ENCODE measurements at regions not wholly inside any gene's neighbourhood (a gene's known extent, or its start where the extent isn't known, plus 50 kb on each side); places are given as distances from the start of the nearest gene placed in this dataset.

DNA sequence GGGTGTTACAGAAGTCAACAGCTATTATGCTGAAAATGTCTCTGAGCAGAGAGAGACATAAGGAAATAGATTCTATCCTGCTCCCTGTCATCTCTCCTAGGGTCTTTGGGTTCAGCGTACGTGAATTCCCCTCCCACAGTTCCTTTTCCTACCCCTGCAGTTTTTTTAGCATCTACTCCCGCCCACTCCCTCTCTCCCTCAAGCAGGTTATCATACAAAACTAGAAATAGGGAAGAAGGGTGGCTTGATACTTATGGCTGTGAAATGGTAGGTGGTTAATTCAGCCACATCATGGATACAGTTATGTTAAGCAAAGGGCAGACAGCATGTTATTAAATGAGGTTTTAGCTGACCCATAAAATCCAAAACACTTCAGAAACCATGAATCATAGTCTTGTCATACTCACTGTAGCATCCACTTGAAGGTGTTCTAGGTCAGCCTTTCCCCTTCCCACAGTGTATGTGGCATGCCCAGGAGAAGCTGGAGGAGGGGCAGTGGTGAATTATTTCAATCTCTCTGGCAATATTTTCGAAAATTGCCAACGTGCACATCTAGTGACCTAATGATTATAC lies 236.8 kb upstream of the SERP2 start:
- TF ChIP-seq, protein P1, sequence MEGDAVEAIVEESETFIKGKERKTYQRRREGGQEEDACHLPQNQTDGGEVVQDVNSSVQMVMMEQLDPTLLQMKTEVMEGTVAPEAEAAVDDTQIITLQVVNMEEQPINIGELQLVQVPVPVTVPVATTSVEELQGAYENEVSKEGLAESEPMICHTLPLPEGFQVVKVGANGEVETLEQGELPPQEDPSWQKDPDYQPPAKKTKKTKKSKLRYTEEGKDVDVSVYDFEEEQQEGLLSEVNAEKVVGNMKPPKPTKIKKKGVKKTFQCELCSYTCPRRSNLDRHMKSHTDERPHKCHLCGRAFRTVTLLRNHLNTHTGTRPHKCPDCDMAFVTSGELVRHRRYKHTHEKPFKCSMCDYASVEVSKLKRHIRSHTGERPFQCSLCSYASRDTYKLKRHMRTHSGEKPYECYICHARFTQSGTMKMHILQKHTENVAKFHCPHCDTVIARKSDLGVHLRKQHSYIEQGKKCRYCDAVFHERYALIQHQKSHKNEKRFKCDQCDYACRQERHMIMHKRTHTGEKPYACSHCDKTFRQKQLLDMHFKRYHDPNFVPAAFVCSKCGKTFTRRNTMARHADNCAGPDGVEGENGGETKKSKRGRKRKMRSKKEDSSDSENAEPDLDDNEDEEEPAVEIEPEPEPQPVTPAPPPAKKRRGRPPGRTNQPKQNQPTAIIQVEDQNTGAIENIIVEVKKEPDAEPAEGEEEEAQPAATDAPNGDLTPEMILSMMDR (IDR thresholded peaks at IDR 0.05) = no peak

DNA sequence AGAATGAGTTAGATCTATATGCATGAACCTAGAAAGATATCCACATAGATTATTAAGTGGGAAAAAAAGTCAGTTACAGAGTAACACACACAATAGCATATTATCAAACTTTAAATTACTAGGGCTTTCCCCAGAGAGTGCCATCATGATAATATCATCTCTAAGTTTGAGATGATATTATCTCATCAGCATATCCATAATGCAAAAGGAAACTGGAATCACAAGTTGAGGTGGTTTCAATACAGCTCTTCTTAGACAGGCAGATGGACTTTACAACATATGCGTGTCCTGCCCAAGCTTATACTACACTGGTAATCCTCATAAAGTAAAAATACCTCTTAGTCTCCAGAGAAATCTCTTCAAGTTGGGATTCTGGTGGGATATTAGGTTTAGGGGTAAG lies 236.2 kb upstream of the SERP2 start:
- no peak for DNase-seq
- H3K27ac ChIP-seq = no peak overlapping the region
- no peaks in the 10 kb centered on the region for H3K36me3 ChIP-seq
- TF ChIP-seq, protein P1 (IDR thresholded peaks at IDR 0.05) = no peak
- no peaks in the 10 kb centered on the region for H3K27me3 ChIP-seq
- peaks cover 0 to 18% (median 11%) of the 10 kb centered on the region in 4 donors for H3K4me1 ChIP-seq
- H3K9me3 ChIP-seq = no peaks in the 10 kb centered on the region
- intact Hi-C loops (cut with DNase I; ENCODE audit: low total_unique reads) = no loop called here
- no peak overlapping the region for H3K4me3 ChIP-seq

More for the DNA sequence above, 236.8 kb upstream of the SERP2 start:
- H3K27ac ChIP-seq = no peak overlapping the region
- H3K4me1 ChIP-seq = peaks cover 0 to 25% (median 12%) of the 10 kb centered on the region in 4 donors
- DNase-seq = no peak
- H3K36me3 ChIP-seq = no peaks in the 10 kb centered on the region
- H3K4me3 ChIP-seq = no peak overlapping the region
- intact Hi-C loops (cut with DNase I; ENCODE audit: low total_unique reads) = no loop called here
- H3K27me3 ChIP-seq = no peaks in the 10 kb centered on the region
- H3K9me3 ChIP-seq = no peaks in the 10 kb centered on the region

DNA sequence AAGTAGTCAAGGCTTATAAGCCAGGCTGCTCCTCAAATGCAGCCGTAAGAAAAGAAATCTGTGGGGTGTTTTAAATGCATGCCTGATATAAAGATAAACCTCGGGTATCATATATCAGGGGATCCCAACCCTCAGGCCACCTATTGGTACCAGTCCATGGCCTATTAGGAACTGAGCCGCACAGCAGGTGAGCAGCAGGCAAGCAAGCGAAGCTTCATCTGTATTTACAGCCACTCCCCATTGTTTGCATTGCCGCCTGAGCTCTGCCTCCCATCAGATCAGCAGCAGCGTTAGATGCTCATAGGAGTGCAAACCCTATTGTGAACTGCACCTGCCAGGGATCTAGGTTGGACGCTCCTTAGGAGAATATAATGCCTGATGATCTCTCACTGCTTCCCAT lies 233.5 kb upstream of the SERP2 start:
- Histone ChIP-seq H3K4me1 (peaks cover 0 to 23% (median 8%) of the 10 kb centered on the region in 4 donors), H3K27me3 (no peaks in the 10 kb centered on the region), H3K4me3 (no peak overlapping the region), H3K9me3 (no peaks in the 10 kb centered on the region), H3K27ac (no peak overlapping the region), H3K36me3 (no peaks in the 10 kb centered on the region)
- intact Hi-C loops (cut with DNase I; ENCODE audit: low total_unique reads) = no loop called here
- TF ChIP-seq, protein P1 (IDR thresholded peaks at IDR 0.05) = no peak
- no peak for DNase-seq

DNA sequence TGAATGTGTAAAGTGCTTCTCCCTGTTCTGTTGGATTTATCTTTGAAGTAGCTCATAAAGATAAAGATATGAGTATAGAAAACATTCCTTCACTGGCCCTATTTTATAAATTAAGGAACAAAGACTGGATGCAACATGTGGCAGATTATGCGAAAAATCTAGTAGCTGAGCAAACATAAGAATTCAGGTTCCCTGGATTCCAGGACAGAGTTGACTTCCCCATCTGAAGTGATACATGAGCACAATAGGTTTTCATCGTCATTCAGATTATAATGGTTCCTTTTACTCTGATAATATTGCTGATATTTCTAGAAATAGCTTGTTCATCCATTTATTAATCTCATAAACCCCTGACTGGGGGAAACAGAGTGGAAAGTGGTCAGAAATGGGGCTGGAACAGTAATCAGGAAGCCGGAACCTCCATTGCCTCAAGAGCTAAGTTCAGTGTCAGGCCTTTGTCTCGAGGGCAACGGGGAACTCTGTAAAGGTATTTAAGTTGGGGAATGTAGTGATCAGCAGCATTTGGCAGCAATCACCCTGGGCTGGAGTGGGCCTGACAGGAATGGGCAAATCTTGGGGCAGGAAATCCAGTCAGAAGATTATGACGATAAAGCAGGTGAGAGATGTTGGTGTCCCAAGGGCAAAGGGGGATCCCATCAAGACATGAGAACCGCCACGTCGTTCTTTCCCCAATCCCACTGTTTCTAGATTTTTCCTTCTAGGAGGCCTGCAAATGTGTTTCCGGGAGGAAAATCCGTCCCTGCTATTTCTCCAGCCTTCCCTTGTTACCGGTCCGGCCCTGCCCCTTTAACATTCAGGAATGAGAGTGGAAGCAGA lies 232.5 kb upstream of the SERP2 start:
- intact Hi-C loops (cut with DNase I; ENCODE audit: low total_unique reads) = no loop called here
- H3K27me3 ChIP-seq = no peaks in the 10 kb centered on the region
- no peak for DNase-seq

DNA sequence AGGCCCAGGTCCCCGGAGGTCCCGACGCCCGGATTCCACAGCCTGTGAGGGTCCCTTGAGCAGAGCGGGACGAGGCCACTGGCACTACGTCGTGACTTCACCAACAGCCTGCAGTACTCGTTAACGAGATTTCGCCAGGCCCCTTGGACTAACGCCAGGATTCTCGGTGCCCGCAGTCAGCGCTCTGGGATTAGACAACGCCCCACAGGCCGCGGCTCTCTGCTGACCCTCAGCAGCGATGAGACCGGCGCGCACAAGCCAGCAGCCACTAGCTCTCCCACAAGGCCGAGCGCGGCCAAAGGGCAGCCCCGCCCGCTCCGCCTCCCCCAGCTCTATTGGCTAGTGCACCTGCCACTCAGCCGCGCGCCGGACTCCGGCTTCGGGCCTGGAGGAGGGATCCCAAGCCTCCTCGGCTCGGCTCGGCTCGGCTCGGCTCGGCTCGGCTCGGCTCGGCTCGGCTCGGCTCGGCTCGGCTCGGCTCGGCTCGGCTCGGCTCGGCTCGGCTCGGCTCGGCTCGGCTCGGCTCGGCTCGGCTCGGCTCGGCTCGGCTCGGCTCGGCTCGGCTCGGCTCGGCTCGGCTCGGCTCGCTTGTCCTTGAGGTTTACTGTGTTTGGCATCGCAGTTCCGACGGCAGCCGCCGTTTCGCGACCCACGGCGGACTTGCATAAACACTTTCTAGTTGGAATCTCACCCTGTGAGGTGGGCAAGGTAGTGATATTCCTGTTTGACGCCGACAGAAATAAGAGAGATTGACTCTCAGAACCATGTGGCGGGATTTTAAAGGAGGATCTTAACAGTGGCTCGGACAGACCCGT lies 231.7 kb upstream of the SERP2 start:
- no peaks in the 10 kb centered on the region for H3K9me3 ChIP-seq
- peak; percentile 95 to 99 for DNase-seq
- no peaks in the 10 kb centered on the region for H3K27me3 ChIP-seq
- TF ChIP-seq, protein P1 (IDR thresholded peaks at IDR 0.05) = peak; percentile 5 to 41
- no peaks in the 10 kb centered on the region for H3K36me3 ChIP-seq
- intact Hi-C loops (cut with DNase I; ENCODE audit: low total_unique reads) = no loop called here
- peak overlapping the region; percentile 54 to 61 for H3K4me3 ChIP-seq
- peak overlapping the region; percentile 89 to 99 for H3K27ac ChIP-seq
- H3K4me1 ChIP-seq = peaks cover 0 to 23% (median 8%) of the 10 kb centered on the region in 4 donors

More for the DNA sequence above, 232.5 kb upstream of the SERP2 start:
- Histone ChIP-seq H3K4me3 (peak overlapping the region; percentile 51 to 54), H3K36me3 (no peaks in the 10 kb centered on the region), H3K9me3 (no peaks in the 10 kb centered on the region), H3K4me1 (peaks cover 0 to 23% (median 8%) of the 10 kb centered on the region in 4 donors), H3K27ac (peak overlapping the region; percentile 89 to 99)
- TF ChIP-seq, protein P1 (IDR thresholded peaks at IDR 0.05) = no peak

Measured in tibial artery (tissue), 4 donors.